ENCODE measurements at regions not wholly inside any gene's neighbourhood (a gene's known extent, or its start where the extent isn't known, plus 50 kb on each side); places are given as distances from the start of the nearest gene placed in this dataset.

- Histone ChIP-seq H3K27me3 (ENCODE audit: control insufficient read depth, insufficient read depth, low read length) (no peaks in the 10 kb centered on the region), H3K36me3 (replicated peaks; ENCODE audit: control insufficient read depth, insufficient read depth, low read length) (no peaks in the 10 kb centered on the region), H3K4me3 (ENCODE audit: insufficient read depth, low read depth, low read length) (no peak overlapping the region)
- no peak for DNase-seq
Observed at GRCh38 chr10:61356354-61356753, 96.8 kb downstream of the TMEM26 start.

GRCh38 chr10:61355211-61355610 lies 98.0 kb downstream of the TMEM26 start:
- Histone ChIP-seq H3K4me3 (ENCODE audit: insufficient read depth, low read depth, low read length) (no peak overlapping the region), H3K36me3 (replicated peaks; ENCODE audit: control insufficient read depth, insufficient read depth, low read length) (no peaks in the 10 kb centered on the region), H3K27me3 (ENCODE audit: control insufficient read depth, insufficient read depth, low read length) (no peaks in the 10 kb centered on the region)
- no peak for DNase-seq

DNA sequence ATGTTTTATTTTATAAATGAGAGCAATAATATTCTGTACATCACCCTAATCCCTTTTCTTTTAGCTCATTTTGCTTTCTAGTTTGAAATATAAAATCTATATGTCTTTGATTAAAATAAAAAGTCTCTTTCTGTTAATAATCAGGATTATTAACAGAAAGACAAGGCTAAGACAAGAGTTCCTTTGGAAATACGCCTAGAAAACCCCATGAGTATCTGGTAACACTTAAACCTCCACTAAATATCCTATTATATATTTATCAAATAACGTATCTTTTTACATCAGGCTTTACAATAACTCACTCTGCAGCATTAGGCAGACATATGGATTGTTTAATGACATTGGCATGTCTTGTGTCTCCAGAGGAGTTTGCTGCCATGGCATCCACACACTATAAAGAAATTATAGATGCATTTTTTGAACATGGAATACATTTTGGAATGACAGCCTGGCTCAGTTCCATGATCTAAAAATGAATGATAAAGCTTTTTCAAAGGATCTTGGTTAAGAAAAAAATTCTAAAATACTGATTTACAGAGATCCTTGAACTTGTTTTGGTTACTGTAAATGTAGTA lies 98.7 kb downstream of the TMEM26 start:
- DNase-seq: no peak
- Histone ChIP-seq H3K36me3 (replicated peaks; ENCODE audit: control insufficient read depth, insufficient read depth, low read length) (no peaks in the 10 kb centered on the region), H3K27me3 (ENCODE audit: control insufficient read depth, insufficient read depth, low read length) (no peaks in the 10 kb centered on the region), H3K4me3 (ENCODE audit: insufficient read depth, low read depth, low read length) (no peak overlapping the region)

GRCh38 chr10:61350794-61351193 lies 102.4 kb downstream of the TMEM26 start:
- Histone ChIP-seq H3K4me3 (ENCODE audit: insufficient read depth, low read depth, low read length) (no peak overlapping the region), H3K27me3 (ENCODE audit: control insufficient read depth, insufficient read depth, low read length) (no peaks in the 10 kb centered on the region), H3K36me3 (replicated peaks; ENCODE audit: control insufficient read depth, insufficient read depth, low read length) (no peaks in the 10 kb centered on the region)
- no peak for DNase-seq

- no peak for DNase-seq
- no peak overlapping the region for H3K4me3 ChIP-seq (ENCODE audit: insufficient read depth, low read depth, low read length)
- no peaks in the 10 kb centered on the region for H3K36me3 ChIP-seq (replicated peaks; ENCODE audit: control insufficient read depth, insufficient read depth, low read length)
Observed at GRCh38 chr10:61350068-61350467, 103.1 kb downstream of the TMEM26 start.

DNA sequence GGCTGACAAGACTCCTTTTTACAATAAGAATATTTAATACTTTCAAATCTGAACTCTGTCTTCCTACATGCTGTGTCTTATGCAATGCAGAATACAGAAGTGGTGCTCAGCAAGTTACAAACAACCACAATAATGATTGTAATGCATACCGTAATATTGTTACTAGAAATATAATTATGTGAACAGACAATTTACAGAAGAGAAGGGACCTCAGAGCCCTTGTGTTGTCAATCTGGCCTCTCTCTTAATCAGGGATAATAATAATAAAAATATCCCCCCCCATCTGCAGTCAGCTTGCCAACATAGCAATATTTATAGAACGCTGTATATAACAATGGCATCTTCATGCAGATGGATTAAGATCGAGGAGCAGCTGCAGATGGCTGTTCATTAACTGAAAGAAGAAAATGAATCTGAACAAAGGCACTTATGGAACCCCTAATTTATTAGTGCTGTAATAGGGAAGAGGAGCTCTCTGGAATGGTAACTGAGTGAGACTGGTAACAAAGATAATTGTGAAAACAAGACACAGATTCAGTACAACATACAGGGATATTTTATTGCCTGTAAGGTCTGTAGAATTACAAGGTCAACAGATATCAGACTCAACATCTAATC lies 106.3 kb downstream of the TMEM26 start:
- Histone ChIP-seq H3K36me3 (replicated peaks; ENCODE audit: control insufficient read depth, insufficient read depth, low read length) (no peaks in the 10 kb centered on the region), H3K27me3 (ENCODE audit: control insufficient read depth, insufficient read depth, low read length) (no peaks in the 10 kb centered on the region), H3K4me3 (ENCODE audit: insufficient read depth, low read depth, low read length) (no peak overlapping the region)
- DNase-seq: no peak

More at GRCh38 chr10:61350068-61350467, 103.1 kb downstream of the TMEM26 start:
- H3K27me3 ChIP-seq (ENCODE audit: control insufficient read depth, insufficient read depth, low read length): no peaks in the 10 kb centered on the region

- Histone ChIP-seq H3K27me3 (ENCODE audit: control insufficient read depth, insufficient read depth, low read length) (no peaks in the 10 kb centered on the region), H3K4me3 (ENCODE audit: insufficient read depth, low read depth, low read length) (no peak overlapping the region), H3K36me3 (replicated peaks; ENCODE audit: control insufficient read depth, insufficient read depth, low read length) (no peaks in the 10 kb centered on the region)
- no peak for DNase-seq
Observed at GRCh38 chr10:61343796-61344195, 109.4 kb downstream of the TMEM26 start.

GRCh38 chr10:61342858-61343572 lies 110.2 kb downstream of the TMEM26 start:
- H3K4me3 ChIP-seq (ENCODE audit: insufficient read depth, low read depth, low read length): no peak overlapping the region
- no peaks in the 10 kb centered on the region for H3K27me3 ChIP-seq (ENCODE audit: control insufficient read depth, insufficient read depth, low read length)
- H3K36me3 ChIP-seq (replicated peaks; ENCODE audit: control insufficient read depth, insufficient read depth, low read length): no peaks in the 10 kb centered on the region
- no peak for DNase-seq

GRCh38 chr10:61341008-61341407 lies 112.2 kb downstream of the TMEM26 start:
- Histone ChIP-seq H3K4me3 (ENCODE audit: insufficient read depth, low read depth, low read length) (no peak overlapping the region), H3K36me3 (replicated peaks; ENCODE audit: control insufficient read depth, insufficient read depth, low read length) (no peaks in the 10 kb centered on the region), H3K27me3 (ENCODE audit: control insufficient read depth, insufficient read depth, low read length) (no peaks in the 10 kb centered on the region)
- DNase-seq: no peak

- no peak overlapping the region for H3K4me3 ChIP-seq (ENCODE audit: insufficient read depth, low read depth, low read length)
- H3K27me3 ChIP-seq (ENCODE audit: control insufficient read depth, insufficient read depth, low read length): no peaks in the 10 kb centered on the region
- no peak for DNase-seq
- no peaks in the 10 kb centered on the region for H3K36me3 ChIP-seq (replicated peaks; ENCODE audit: control insufficient read depth, insufficient read depth, low read length)
Observed at GRCh38 chr10:61338146-61338545, 115.0 kb downstream of the TMEM26 start.

GRCh38 chr10:61337741-61338140 lies 115.4 kb downstream of the TMEM26 start:
- no peaks in the 10 kb centered on the region for H3K36me3 ChIP-seq (replicated peaks; ENCODE audit: control insufficient read depth, insufficient read depth, low read length)
- no peaks in the 10 kb centered on the region; the same call in 1 of the 2 replicates for H3K27me3 ChIP-seq (ENCODE audit: control insufficient read depth, insufficient read depth, low read length)
- DNase-seq: no peak
- no peak overlapping the region for H3K4me3 ChIP-seq (ENCODE audit: insufficient read depth, low read depth, low read length)

DNA sequence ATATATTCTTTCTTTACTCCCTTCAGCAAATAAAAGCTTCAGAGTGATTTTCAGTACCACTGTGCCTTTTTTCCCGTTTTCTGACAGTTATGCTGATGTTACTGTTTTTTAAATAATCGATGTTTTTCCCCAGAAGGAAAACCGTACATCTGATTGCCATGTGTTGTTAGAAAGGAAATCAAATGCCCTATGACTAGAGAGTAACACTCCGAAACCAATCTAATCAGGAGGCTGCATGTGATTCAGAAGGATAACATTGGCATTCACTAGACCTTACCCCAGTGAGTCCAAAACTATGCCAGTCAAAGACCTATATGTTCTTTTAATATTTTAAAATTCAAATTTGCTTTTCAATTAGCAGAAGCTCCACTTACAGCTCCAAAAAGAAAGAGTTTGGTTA lies 116.3 kb downstream of the TMEM26 start:
- DNase-seq: no peak
- Histone ChIP-seq H3K27me3 (ENCODE audit: control insufficient read depth, insufficient read depth, low read length) (no peaks in the 10 kb centered on the region; the same call in 1 of the 2 replicates), H3K4me3 (ENCODE audit: insufficient read depth, low read depth, low read length) (no peak overlapping the region), H3K36me3 (replicated peaks; ENCODE audit: control insufficient read depth, insufficient read depth, low read length) (no peaks in the 10 kb centered on the region)

- Histone ChIP-seq H3K4me3 (ENCODE audit: insufficient read depth, low read depth, low read length) (no peak overlapping the region), H3K36me3 (replicated peaks; ENCODE audit: control insufficient read depth, insufficient read depth, low read length) (no peaks in the 10 kb centered on the region), H3K27me3 (ENCODE audit: control insufficient read depth, insufficient read depth, low read length) (no peaks in the 10 kb centered on the region; the same call in 1 of the 2 replicates)
- no peak for DNase-seq
Observed at GRCh38 chr10:61335359-61335758, 117.8 kb downstream of the TMEM26 start.

GRCh38 chr10:61332581-61332980 lies 120.6 kb downstream of the TMEM26 start:
- H3K4me3 ChIP-seq (ENCODE audit: insufficient read depth, low read depth, low read length): no peak overlapping the region

GRCh38 chr10:61330669-61331068 lies 122.5 kb downstream of the TMEM26 start:
- no peak overlapping the region for H3K4me3 ChIP-seq (ENCODE audit: insufficient read depth, low read depth, low read length)
- H3K27me3 ChIP-seq (ENCODE audit: control insufficient read depth, insufficient read depth, low read length): no peaks in the 10 kb centered on the region; the same call in 1 of the 2 replicates
- DNase-seq: no peak
- H3K36me3 ChIP-seq (replicated peaks; ENCODE audit: control insufficient read depth, insufficient read depth, low read length): no peaks in the 10 kb centered on the region

More at GRCh38 chr10:61332581-61332980, 120.6 kb downstream of the TMEM26 start:
- Histone ChIP-seq H3K36me3 (replicated peaks; ENCODE audit: control insufficient read depth, insufficient read depth, low read length) (no peaks in the 10 kb centered on the region), H3K27me3 (ENCODE audit: control insufficient read depth, insufficient read depth, low read length) (no peaks in the 10 kb centered on the region; the same call in 1 of the 2 replicates)
- DNase-seq: no peak

Data from H7 (cell line).